ENCODE measurements at regions not wholly inside any gene's neighbourhood (a gene's known extent, or its start where the extent isn't known, plus 50 kb on each side); places are given as distances from the start of the nearest gene placed in this dataset.

DNA sequence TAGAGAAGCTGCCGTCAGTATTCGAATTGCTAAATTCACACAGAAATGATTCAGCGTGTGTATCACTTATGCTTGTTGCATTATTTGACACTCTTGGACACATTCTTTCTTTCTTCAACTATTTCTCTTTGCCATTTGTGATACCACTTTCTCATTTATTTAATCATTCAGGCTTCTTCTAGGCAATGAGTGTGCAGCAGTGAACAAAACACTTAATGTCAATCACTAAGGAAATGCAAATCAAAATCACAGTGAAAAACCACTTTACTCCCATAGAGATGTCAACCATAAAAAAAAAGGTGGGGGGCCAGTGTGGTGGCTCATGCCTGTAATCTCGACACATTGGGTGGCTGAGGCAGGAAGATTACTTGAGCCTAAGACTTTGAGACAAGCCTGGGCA is 214.6 kb downstream of the FLRT2 start:
- TF ChIP-seq, protein P1, sequence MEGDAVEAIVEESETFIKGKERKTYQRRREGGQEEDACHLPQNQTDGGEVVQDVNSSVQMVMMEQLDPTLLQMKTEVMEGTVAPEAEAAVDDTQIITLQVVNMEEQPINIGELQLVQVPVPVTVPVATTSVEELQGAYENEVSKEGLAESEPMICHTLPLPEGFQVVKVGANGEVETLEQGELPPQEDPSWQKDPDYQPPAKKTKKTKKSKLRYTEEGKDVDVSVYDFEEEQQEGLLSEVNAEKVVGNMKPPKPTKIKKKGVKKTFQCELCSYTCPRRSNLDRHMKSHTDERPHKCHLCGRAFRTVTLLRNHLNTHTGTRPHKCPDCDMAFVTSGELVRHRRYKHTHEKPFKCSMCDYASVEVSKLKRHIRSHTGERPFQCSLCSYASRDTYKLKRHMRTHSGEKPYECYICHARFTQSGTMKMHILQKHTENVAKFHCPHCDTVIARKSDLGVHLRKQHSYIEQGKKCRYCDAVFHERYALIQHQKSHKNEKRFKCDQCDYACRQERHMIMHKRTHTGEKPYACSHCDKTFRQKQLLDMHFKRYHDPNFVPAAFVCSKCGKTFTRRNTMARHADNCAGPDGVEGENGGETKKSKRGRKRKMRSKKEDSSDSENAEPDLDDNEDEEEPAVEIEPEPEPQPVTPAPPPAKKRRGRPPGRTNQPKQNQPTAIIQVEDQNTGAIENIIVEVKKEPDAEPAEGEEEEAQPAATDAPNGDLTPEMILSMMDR (conservative IDR thresholded peaks at IDR 0.05; ENCODE audit: low read depth, low read length): no peak
- no peak for TF ChIP-seq EZH2 (IDR thresholded peaks at IDR 0.05; ENCODE audit: borderline replicate concordance, low read depth, low read length, poor library complexity, severe bottlenecking)
